Endothelial cell of umbilical vein (primary cell): ENCODE measurements at regions not wholly inside any gene's neighbourhood (a gene's known extent, or its start where the extent isn't known, plus 50 kb on each side); places are given as distances from the start of the nearest gene placed in this dataset.

ENCODE experiments used
- CTCF ChIP-seq, 2 donors: IDR thresholded peaks; 1 replicate in 1 of 2; 2 replicates in 1 of 2; pipeline ENCODE4 v1.5.1; 2011; ENCODE audit warnings: low read length in 2 of 2, mild to moderate bottlenecking in 2 of 2, moderate library complexity in 2 of 2, control low read depth in 1 of 2, inconsistent platforms in 1 of 2, low read depth in 1 of 2; ENCODE audit not compliant: insufficient read depth in 1 of 2; ENCODE audit errors: extremely low read depth in 1 of 2
- EZH2 ChIP-seq: IDR thresholded peaks from 2 replicates; pipeline ENCODE4 v1.6.1; 2012; ENCODE audit warnings: borderline replicate concordance, low read depth, mild to moderate bottlenecking, moderate library complexity, low read length, inconsistent platforms; ENCODE audit not compliant: severe bottlenecking
- JUN ChIP-seq: IDR thresholded peaks from 2 replicates; pipeline ENCODE4 v1.6.1; 2011; ENCODE audit warnings: borderline replicate concordance, low read depth; ENCODE audit not compliant: insufficient read length, insufficient read depth
- MAX ChIP-seq: IDR thresholded peaks from 2 replicates; pipeline ENCODE4 v1.6.1; 2011; ENCODE audit not compliant: insufficient read depth, insufficient read length
- POLR2A ChIP-seq: IDR thresholded peaks from 2 replicates; pipeline ENCODE4 v1.6.1; 2012; ENCODE audit warnings: low read depth, mild to moderate bottlenecking, control low read depth, low read length

GRCh38 chr16:87150262-87150661 is 166.9 kb downstream of the C16orf95 start:
- no peak for TF ChIP-seq MAX
- no peak for TF ChIP-seq JUN
- TF ChIP-seq CTCF (IDR thresholded peaks at IDR 0.05; ENCODE audit: extremely low read depth in 1 of 2, insufficient read depth in 1 of 2, low read depth in 1 of 2, low read length in 2 of 2): no peak
- no peak for TF ChIP-seq POLR2A
- no peak for TF ChIP-seq EZH2
